K562 (cell line): ENCODE measurements at regions not wholly inside any gene's neighbourhood (a gene's known extent, or its start where the extent isn't known, plus 50 kb on each side); places are given as distances from the start of the nearest gene placed in this dataset.

Experiments used
- ATAC-seq: fragments of 200-7000 bp; cut with Tn5 transposase; 3 replicates; pipeline ENCODE4 v1.9.1; 2020; ENCODE audit warnings: moderate library complexity
- BruUV-seq: library from RNA; stranded (reverse); fragments of 400-500 nt; replicated peaks from 2 replicates; lab custom pipeline; 2021; lab: Mats Ljungman, UMichigan
- CTCF ChIA-PET: fragments of 300-600 bp; formaldehyde crosslinking; extraction: SDS; loops from one replicate; lab custom pipeline; 2021; ENCODE audit warnings: low intra/inter-chr PET ratio; lab: Yijun Ruan, JAX
- POLR2A ChIA-PET: fragments of 300-600, 350-650 bp; sonication (Branson Sonifier 250); formaldehyde crosslinking; extraction: SDS; loops from one replicate; lab custom pipeline; 2021; ENCODE audit warnings: antibody characterized with exemption, inconsistent platforms; lab: Yijun Ruan, JAX
- DNase-seq, 4 experiments: peaks; one replicate each; pipeline versions ENCODE4 v3.0.0 to v3.0.0-alpha.2; 2011 to 2018; ENCODE audit warnings: low spot score in 3 of 4, mixed read lengths in 3 of 4; ENCODE audit errors: extremely low read depth in 1 of 4
- FAIRE-seq: peaks from 2 replicates; lab custom pipeline; 2011; peaks lifted over from hg19 to GRCh38; lab: Jason Lieb, UNC
- H2AFZ ChIP-seq: 2 replicates; pipeline ENCODE4 v1.6.0; 2011; ENCODE audit warnings: low read depth, low read length, control low read depth, inconsistent platforms
- H3K27ac ChIP-seq: fragments of 200-600 bp; 3 replicates; pipeline ENCODE4 v1.8.0; 2011; ENCODE audit warnings: low read depth, mild to moderate bottlenecking, control low read depth, inconsistent platforms, low read length, moderate library complexity, mixed read lengths; ENCODE audit errors: extremely low read depth
- H3K27me3 ChIP-seq, 2 experiments: fragments of 300-600 bp in 1 of 2; 2 replicates in 1 of 2; 3 replicates in 1 of 2; pipeline versions ENCODE4 v1.6.0 to v1.8.0; 2011; ENCODE audit warnings: inconsistent platforms in 2 of 2, low read length in 2 of 2, mild to moderate bottlenecking in 1 of 2, mixed read lengths in 1 of 2, moderate library complexity in 1 of 2; ENCODE audit not compliant: control insufficient read depth in 2 of 2, insufficient read depth in 2 of 2
- H3K36me3 ChIP-seq: fragments of 300-600 bp; 3 replicates; pipeline ENCODE4 v1.8.0; 2011; ENCODE audit warnings: mild to moderate bottlenecking, low read length, inconsistent platforms; ENCODE audit not compliant: control insufficient read depth, insufficient read depth
- H3K4me1 ChIP-seq, 2 experiments: fragments of 200-600 bp in 1 of 2; replicated peaks in 1 of 2; 2 replicates in 1 of 2; 3 replicates in 1 of 2; pipeline versions ENCODE4 v1.5.1 to v1.8.0; 2011; ENCODE audit warnings: inconsistent platforms in 2 of 2, low read length in 2 of 2, mild to moderate bottlenecking in 1 of 2, mixed read lengths in 1 of 2, moderate library complexity in 1 of 2; ENCODE audit not compliant: control insufficient read depth in 2 of 2, insufficient read depth in 2 of 2
- H3K4me2 ChIP-seq: 2 replicates; pipeline ENCODE4 v1.6.1; 2011; ENCODE audit warnings: low read length, control low read depth, inconsistent platforms, mixed read lengths; ENCODE audit not compliant: insufficient read depth
- H3K4me3 ChIP-seq: fragments of 200-600 bp; sonication (generic), shearing (Covaris generic); 2 replicates; pipeline ENCODE4 v1.5.1; 2016; ENCODE audit warnings: control low read depth, inconsistent platforms
- H3K79me2 ChIP-seq: fragments of 200-600 bp; 3 replicates; pipeline ENCODE4 v1.8.0; 2011; ENCODE audit warnings: low read length, inconsistent platforms; ENCODE audit not compliant: control insufficient read depth, insufficient read depth
- H3K9ac ChIP-seq, 2 experiments: 2 replicates each; pipeline versions ENCODE4 v1.6.0 to v1.6.1; 2011; ENCODE audit warnings: low read depth in 2 of 2, low read length in 2 of 2, control low read depth in 1 of 2, inconsistent platforms in 1 of 2, mild to moderate bottlenecking in 1 of 2, mixed read lengths in 1 of 2; ENCODE audit not compliant: insufficient read depth in 1 of 2
- H3K9me1 ChIP-seq: one replicate; pipeline ENCODE4 v1.6.0; 2011; ENCODE audit warnings: inconsistent platforms, mild to moderate bottlenecking, low read length, moderate library complexity; ENCODE audit not compliant: control insufficient read depth, insufficient read depth
- H3K9me3 ChIP-seq: replicated peaks from 2 replicates; pipeline ENCODE4 v1.5.1; 2011; ENCODE audit warnings: low read depth, low read length, inconsistent platforms; ENCODE audit not compliant: control insufficient read depth, insufficient read depth
- H4K20me1 ChIP-seq: replicated peaks from 2 replicates; pipeline ENCODE4 v1.6.1; 2011; ENCODE audit warnings: low read length, inconsistent platforms, mixed read lengths; ENCODE audit not compliant: control insufficient read depth, insufficient read depth
- NFIX ChIP-seq: fragments of 250-450 bp; sonication (Bioruptor Pico); IDR thresholded peaks from 2 replicates; pipeline ENCODE4 v1.4.0; 2020; ENCODE audit warnings: low read depth, mild to moderate bottlenecking, moderate library complexity
- SREBF1 ChIP-seq: fragments of 150-350 bp; IDR thresholded peaks from 2 replicates; pipeline ENCODE4 v1.6.1; 2014; ENCODE audit warnings: antibody characterized with exemption, low read depth, low read length, borderline replicate concordance
- TCF3 ChIP-seq: sonication (generic); formaldehyde crosslinking; IDR thresholded peaks from 2 replicates; pipeline ENCODE4 v1.4.0; 2020; ENCODE audit warnings: mild to moderate bottlenecking, missing genetic modification reagents
- ZKSCAN3 ChIP-seq: fragments of 250-450 bp; sonication (Bioruptor Pico); IDR thresholded peaks from 2 replicates; pipeline ENCODE4 v1.4.0; 2020
- ZNF23 ChIP-seq: fragments of 250-450 bp; sonication (Bioruptor Pico); IDR thresholded peaks from 2 replicates; pipeline ENCODE4 v1.4.0; 2020; ENCODE audit warnings: mild to moderate bottlenecking
- ZNF384 ChIP-seq: IDR thresholded peaks from 2 replicates; pipeline ENCODE4 v1.6.1; 2012; ENCODE audit warnings: low read depth, low read length, improper control_type of control experiment
- WGBS: fragments of 100-300 bp; shearing (Covaris generic); methylation state at CpG from one replicate; pipeline ENCODE4 v1.1.6; 2016; ENCODE audit warnings: low coverage, mixed read lengths; ENCODE audit not compliant: insufficient coverage; ENCODE audit errors: missing lambda C conversion rate; 5-methylcytosine and 5-hydroxymethylcytosine counted together
- in situ Hi-C: fragments of 300-500 bp; cut with MboI; formaldehyde crosslinking; loops from 4 replicates; pipeline ENCODE4 v1.15.0; 2018; ENCODE audit warnings: inconsistent platforms, mixed read lengths
- intact Hi-C: fragments of 100-400 bp; cut with micrococcal nuclease; formaldehyde crosslinking; loops from 2 replicates; pipeline ENCODE4 v1.14.2; 2022
- TF ChIP-seq, protein P1 (sequence below), 3 experiments: fragments of 200-800 bp in 1 of 3; fragments of 250-450 bp in 1 of 3; fragments of 450-650 bp in 1 of 3; sonication (Bioruptor Pico) in 1 of 3; sonication (Bioruptor generic) in 1 of 3; formaldehyde crosslinking in 1 of 3; IDR thresholded peaks; 2 replicates each; pipeline versions ENCODE4 v1.6.1 to v1.8.0; 2016 to 2022; ENCODE audit warnings: mild to moderate bottlenecking in 2 of 3, missing genetic modification characterization in 2 of 3, missing compliant biosample characterization in 1 of 3, moderate library complexity in 1 of 3

DNA sequence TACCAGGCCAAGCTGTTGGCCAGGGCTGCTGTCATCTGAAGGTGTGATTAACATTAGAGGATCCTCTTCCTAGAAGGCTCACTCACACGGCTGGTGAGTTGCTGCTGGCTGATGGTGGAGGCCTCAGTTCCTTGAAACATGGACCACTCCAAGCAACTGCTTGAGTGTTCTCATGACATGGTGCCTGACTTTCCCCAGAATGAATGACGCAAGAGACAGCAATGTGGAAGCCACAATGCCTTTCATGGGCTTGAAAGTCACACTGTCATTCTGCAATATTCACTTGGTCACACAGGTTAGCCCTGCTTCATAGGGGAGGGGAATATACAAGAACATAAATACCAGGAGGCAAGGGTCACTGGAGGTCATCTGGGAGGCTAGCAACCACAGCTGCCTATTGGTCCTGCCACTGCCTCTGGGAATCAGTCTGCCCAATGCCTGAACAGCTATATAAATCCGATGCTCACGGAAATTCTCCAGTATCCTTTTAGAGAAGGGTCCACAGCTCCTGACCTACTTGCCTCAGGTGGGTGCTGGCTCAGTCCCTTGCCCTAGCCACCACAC is 97.1 kb upstream of the MAML3 start (continued):
- TF ChIP-seq SREBF1 (no peak), ZKSCAN3 (CRISPR knock-in tag) (no peak)
- TF ChIP-seq, protein P1, sequence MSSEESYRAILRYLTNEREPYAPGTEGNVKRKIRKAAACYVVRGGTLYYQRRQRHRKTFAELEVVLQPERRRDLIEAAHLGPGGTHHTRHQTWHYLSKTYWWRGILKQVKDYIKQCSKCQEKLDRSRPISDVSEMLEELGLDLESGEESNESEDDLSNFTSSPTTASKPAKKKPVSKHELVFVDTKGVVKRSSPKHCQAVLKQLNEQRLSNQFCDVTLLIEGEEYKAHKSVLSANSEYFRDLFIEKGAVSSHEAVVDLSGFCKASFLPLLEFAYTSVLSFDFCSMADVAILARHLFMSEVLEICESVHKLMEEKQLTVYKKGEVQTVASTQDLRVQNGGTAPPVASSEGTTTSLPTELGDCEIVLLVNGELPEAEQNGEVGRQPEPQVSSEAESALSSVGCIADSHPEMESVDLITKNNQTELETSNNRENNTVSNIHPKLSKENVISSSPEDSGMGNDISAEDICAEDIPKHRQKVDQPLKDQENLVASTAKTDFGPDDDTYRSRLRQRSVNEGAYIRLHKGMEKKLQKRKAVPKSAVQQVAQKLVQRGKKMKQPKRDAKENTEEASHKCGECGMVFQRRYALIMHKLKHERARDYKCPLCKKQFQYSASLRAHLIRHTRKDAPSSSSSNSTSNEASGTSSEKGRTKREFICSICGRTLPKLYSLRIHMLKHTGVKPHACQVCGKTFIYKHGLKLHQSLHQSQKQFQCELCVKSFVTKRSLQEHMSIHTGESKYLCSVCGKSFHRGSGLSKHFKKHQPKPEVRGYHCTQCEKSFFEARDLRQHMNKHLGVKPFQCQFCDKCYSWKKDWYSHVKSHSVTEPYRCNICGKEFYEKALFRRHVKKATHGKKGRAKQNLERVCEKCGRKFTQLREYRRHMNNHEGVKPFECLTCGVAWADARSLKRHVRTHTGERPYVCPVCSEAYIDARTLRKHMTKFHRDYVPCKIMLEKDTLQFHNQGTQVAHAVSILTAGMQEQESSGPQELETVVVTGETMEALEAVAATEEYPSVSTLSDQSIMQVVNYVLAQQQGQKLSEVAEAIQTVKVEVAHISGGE (CRISPR knock-in tag; IDR thresholded peaks at IDR 0.05) = no peak

DNA sequence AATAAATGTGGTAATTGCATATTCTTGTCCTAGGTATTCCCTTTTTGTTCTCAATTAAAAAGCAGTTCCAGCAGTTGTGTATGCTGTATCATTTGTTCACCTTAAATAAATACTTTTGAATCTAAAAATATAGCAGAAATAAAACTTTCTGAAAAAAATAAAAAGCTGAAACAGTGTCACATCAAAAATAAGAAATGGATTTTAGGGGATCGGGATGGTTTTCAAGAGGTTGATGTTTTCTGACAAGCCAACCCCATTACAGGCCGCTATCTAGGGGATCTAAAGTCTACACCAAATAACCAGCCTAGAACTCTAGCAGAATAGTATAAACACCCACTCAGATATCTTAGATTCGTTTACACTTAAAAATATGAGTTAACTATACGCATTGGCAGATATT is 95.4 kb upstream of the MAML3 start:
- Histone ChIP-seq H3K9me1 (no peaks in the 10 kb centered on the region), H4K20me1 (no peaks in the 10 kb centered on the region), H3K4me1 (peaks cover 0 to 9% of the 10 kb centered on the region in 2 experiments; a peak in 2 of 5 replicates), H3K4me3 (no peak overlapping the region), H3K4me2 (no peak overlapping the region), H3K27ac (no peak overlapping the region), H3K27me3 (peaks cover 0 to 21% of the 10 kb centered on the region in 2 experiments; a peak in 3 of 5 replicates), H3K79me2 (no peaks in the 10 kb centered on the region), H3K36me3 (no peaks in the 10 kb centered on the region), H3K9ac (no peak overlapping the region), H3K9me3 (no peaks in the 10 kb centered on the region), H2AFZ (no peak overlapping the region)
- BruUV-seq = no TSS peak
- DNase-seq = peak in 1 of 4 experiments; percentile 14
- FAIRE-seq = no peak
- 28% methylated on average over 4 of the region's 4 CpGs for WGBS
- CTCF ChIA-PET = no interaction called here
- in situ Hi-C loops (no loop called here), intact Hi-C loops (loop anchor here (1.0 kb wide), 1 partner anchor 95 kb away; the partner anchor contains the start of gene MAML3)
- POLR2A ChIA-PET = no interaction called here
- no peak for ATAC-seq
- TF ChIP-seq ZNF384 = peak; percentile 82
- no peak for TF ChIP-seq ZNF23
- no peak for TF ChIP-seq NFIX (CRISPR knock-in tag)
- TF ChIP-seq TCF3 (CRISPR knock-in tag) = no peak
